ENCODE measurements at regions not wholly inside any gene's neighbourhood (a gene's known extent, or its start where the extent isn't known, plus 50 kb on each side); places are given as distances from the start of the nearest gene placed in this dataset.
A peak's percentile ranks its signal among the peaks of the same experiment; 100 is the strongest.

DNA sequence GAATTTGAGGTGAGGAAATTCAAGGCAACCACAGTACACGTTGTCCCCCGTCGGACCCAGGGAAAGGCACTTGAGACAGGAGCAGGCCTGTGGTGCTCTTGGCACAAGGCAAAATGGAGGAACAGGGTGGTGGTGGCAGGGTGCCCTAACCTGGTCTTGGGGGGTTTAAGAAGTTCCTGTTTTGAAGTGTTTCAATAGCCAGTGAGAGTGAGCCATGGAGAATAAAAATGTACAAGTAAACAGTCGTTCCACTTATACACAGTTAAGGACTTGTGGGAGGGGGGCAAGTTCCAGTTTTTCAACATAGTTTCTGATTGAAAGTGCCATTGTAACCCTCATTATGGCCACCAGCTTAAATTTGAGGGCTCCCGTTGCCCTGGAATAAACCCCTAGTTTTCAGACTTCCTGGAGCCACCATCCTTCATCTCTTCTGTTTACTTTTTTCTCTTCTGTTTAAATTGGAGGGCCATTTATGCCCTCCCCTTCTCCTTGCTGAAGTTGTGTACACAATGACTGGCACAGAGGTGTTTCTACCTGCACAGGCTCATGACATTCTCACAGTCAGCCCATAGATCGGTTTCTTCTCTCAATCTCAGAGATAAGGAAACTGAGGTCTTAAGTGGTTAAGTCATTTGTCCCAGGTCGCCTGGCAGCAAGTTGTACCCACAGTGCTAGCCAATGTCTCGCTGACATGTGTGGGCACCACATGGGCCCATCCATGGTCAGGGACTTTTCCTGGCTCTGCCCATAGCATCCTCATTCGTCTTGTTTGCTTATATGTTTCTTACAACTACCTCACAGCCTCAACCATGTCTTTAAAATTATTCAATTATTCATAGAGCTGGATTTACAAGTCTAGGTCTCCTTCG is 66.0 kb upstream of the ST3GAL5 start:
- WGBS (ENCODE audit: insufficient coverage) = 97% methylated on average over 7 of the region's 10 CpGs
- H3K27ac ChIP-seq (ENCODE audit: low read depth in 1 of 2, low read length in 2 of 2) = no peak overlapping the region
- no peaks in the 10 kb centered on the region for H3K9me3 ChIP-seq (replicated peaks in 1 of 2; ENCODE audit: control insufficient read depth in 1 of 2, insufficient read depth in 1 of 2, low read length in 2 of 2)
- H3K9me3 Mint-ChIP-seq = no peaks in the 10 kb centered on the region
- no peaks in the 10 kb centered on the region for H4K20me1 ChIP-seq (ENCODE audit: insufficient read depth, low read length)
- no peak overlapping the region for H3K4me3 Mint-ChIP-seq
- peaks cover 7 to 10% of the 10 kb centered on the region in 2 donors for H3K4me1 ChIP-seq (ENCODE audit: control insufficient read depth in 1 of 2, insufficient read depth in 2 of 2, low read length in 2 of 2)
- intact Hi-C loops (cut with micrococcal nuclease) = no loop called here
- no peak overlapping the region for H3K4me2 ChIP-seq (replicated peaks; ENCODE audit: extremely low read depth, low read length, poor library complexity, severe bottlenecking)
- DNase-seq = no peak
- no peak overlapping the region for H3K4me3 ChIP-seq (replicated peaks in 1 of 3; ENCODE audit: low read depth in 2 of 3, low read length in 3 of 3)
- no peak overlapping the region for H3K9ac ChIP-seq (ENCODE audit: insufficient read depth, low read length, poor library complexity, severe bottlenecking)
- peak overlapping the region in 2 of 7 donors; percentile 14 to 61 for H3K27ac Mint-ChIP-seq
- no peaks in the 10 kb centered on the region for H3K79me2 ChIP-seq (ENCODE audit: insufficient read depth, low read length)
- H3K27me3 Mint-ChIP-seq (ENCODE audit: low read depth in 3 of 3) = peaks cover 0 to 3% (median 2%) of the 10 kb centered on the region in 3 donors
- H3K4me1 Mint-ChIP-seq = peaks cover 5% of the 10 kb centered on the region
- no peaks in the 10 kb centered on the region for H3K27me3 ChIP-seq (ENCODE audit: control insufficient read depth in 2 of 2, insufficient read depth in 2 of 2, low read length in 2 of 2)
- H3K36me3 Mint-ChIP-seq = no peaks in the 10 kb centered on the region
- TF ChIP-seq, protein P1, sequence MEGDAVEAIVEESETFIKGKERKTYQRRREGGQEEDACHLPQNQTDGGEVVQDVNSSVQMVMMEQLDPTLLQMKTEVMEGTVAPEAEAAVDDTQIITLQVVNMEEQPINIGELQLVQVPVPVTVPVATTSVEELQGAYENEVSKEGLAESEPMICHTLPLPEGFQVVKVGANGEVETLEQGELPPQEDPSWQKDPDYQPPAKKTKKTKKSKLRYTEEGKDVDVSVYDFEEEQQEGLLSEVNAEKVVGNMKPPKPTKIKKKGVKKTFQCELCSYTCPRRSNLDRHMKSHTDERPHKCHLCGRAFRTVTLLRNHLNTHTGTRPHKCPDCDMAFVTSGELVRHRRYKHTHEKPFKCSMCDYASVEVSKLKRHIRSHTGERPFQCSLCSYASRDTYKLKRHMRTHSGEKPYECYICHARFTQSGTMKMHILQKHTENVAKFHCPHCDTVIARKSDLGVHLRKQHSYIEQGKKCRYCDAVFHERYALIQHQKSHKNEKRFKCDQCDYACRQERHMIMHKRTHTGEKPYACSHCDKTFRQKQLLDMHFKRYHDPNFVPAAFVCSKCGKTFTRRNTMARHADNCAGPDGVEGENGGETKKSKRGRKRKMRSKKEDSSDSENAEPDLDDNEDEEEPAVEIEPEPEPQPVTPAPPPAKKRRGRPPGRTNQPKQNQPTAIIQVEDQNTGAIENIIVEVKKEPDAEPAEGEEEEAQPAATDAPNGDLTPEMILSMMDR (IDR thresholded peaks at IDR 0.05) = no peak
- H3K36me3 ChIP-seq (replicated peaks in 1 of 2; ENCODE audit: control insufficient read depth in 1 of 2, insufficient read depth in 2 of 2, low read length in 2 of 2) = no peaks in the 10 kb centered on the region
- H2AFZ ChIP-seq (ENCODE audit: insufficient read depth, low read depth, low read length, poor library complexity, severe bottlenecking) = no peak overlapping the region

DNA sequence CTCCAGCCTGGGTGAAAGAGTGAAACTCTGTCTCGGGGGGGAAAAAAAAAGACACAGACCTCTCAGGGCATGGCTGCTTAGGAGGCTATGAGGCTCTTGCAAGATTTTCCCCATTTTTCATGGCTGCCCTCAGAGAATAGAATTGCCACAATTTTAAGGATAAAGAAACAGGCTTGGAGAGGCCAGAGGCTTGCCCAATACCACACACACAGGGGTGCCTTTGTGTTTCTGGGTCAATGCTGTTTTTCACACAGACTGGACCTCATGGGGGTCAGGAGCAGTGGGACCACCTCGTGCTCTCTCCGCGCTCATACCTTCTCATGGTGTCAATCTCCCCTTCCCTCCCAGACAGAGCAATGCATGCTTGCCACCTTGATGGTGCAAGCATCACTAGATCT is 65.4 kb upstream of the ST3GAL5 start:
- H3K36me3 ChIP-seq (replicated peaks in 1 of 2; ENCODE audit: control insufficient read depth in 1 of 2, insufficient read depth in 2 of 2, low read length in 2 of 2) = no peaks in the 10 kb centered on the region
- TF ChIP-seq, protein P1 (IDR thresholded peaks at IDR 0.05) = no peak
- H4K20me1 ChIP-seq (ENCODE audit: insufficient read depth, low read length) = no peaks in the 10 kb centered on the region
- WGBS (ENCODE audit: insufficient coverage) = no CpG with 5 or more reads among the region's 4 CpGs
- Mint-ChIP-seq H3K36me3 (no peaks in the 10 kb centered on the region), H3K27me3 (ENCODE audit: low read depth in 3 of 3) (peaks cover 0 to 3% (median 2%) of the 10 kb centered on the region in 3 donors), H3K9me3 (no peaks in the 10 kb centered on the region), H3K4me3 (no peak overlapping the region), H3K27ac (peak overlapping the region in 2 of 7 donors; percentile 14 to 61), H3K4me1 (peaks cover 7% of the 10 kb centered on the region)
- no peak overlapping the region for H3K9ac ChIP-seq (ENCODE audit: insufficient read depth, low read length, poor library complexity, severe bottlenecking)
- no peak overlapping the region for H2AFZ ChIP-seq (ENCODE audit: insufficient read depth, low read depth, low read length, poor library complexity, severe bottlenecking)
- no peaks in the 10 kb centered on the region for H3K9me3 ChIP-seq (replicated peaks in 1 of 2; ENCODE audit: control insufficient read depth in 1 of 2, insufficient read depth in 1 of 2, low read length in 2 of 2)
- H3K27me3 ChIP-seq (ENCODE audit: control insufficient read depth in 2 of 2, insufficient read depth in 2 of 2, low read length in 2 of 2) = no peaks in the 10 kb centered on the region
- no peak overlapping the region for H3K4me3 ChIP-seq (replicated peaks in 1 of 3; ENCODE audit: low read depth in 2 of 3, low read length in 3 of 3)
- intact Hi-C loops (cut with micrococcal nuclease) = no loop called here
- H3K4me1 ChIP-seq (ENCODE audit: control insufficient read depth in 1 of 2, insufficient read depth in 2 of 2, low read length in 2 of 2) = peaks cover 7 to 15% of the 10 kb centered on the region in 2 donors
- H3K79me2 ChIP-seq (ENCODE audit: insufficient read depth, low read length) = no peaks in the 10 kb centered on the region
- DNase-seq = no peak
- no peak overlapping the region for H3K27ac ChIP-seq (ENCODE audit: low read depth in 1 of 2, low read length in 2 of 2)
- H3K4me2 ChIP-seq (replicated peaks; ENCODE audit: extremely low read depth, low read length, poor library complexity, severe bottlenecking) = no peak overlapping the region
